ENCODE measurements at regions not wholly inside any gene's neighbourhood (a gene's known extent, or its start where the extent isn't known, plus 50 kb on each side); places are given as distances from the start of the nearest gene placed in this dataset.
"Not testable (repeated sequence)": the region's sequence is repeated elsewhere in the genome, so short reads cannot be mapped to it uniquely, and the experiment has no call there.

GRCh38 chr4:8674311-8674885 is 81.8 kb downstream of the CPZ start:
- Mint-ChIP-seq H3K9me3 (ENCODE audit: unreplicated experiment) (peaks cover 6% of the 10 kb centered on the region), H3K27ac (ENCODE audit: low read depth, unreplicated experiment) (no peak overlapping the region), H3K27me3 (ENCODE audit: insufficient read depth, unreplicated experiment) (peaks cover 24% of the 10 kb centered on the region), H3K36me3 (ENCODE audit: insufficient read depth, unreplicated experiment) (peaks cover 7% of the 10 kb centered on the region), H3K4me1 (ENCODE audit: insufficient read depth, unreplicated experiment) (no peaks in the 10 kb centered on the region), H3K4me3 (ENCODE audit: unreplicated experiment) (no peak overlapping the region)
- intact Hi-C loops (cut with micrococcal nuclease), result no loop called here
- ChIA-PET CTCF (interaction anchor here (0.6 to 1.1 kb wide), 3 partner anchors 67 to 1204 kb away, joined by 3 to 5 read pairs (median 4); no protein-coding TSS in a partner anchor), POLR2A (no interaction called here)
- DNase-seq (ENCODE audit: unreplicated experiment), result no peak
- no peak for TF ChIP-seq CTCF (IDR thresholded peaks at IDR 0.05; ENCODE audit: unreplicated experiment)
- no TSS peak for BruUV-seq (replicated peaks)

GRCh38 chr4:8673106-8673505 is 80.5 kb downstream of the CPZ start:
- H3K27ac Mint-ChIP-seq (ENCODE audit: low read depth, unreplicated experiment); DNase-seq (ENCODE audit: unreplicated experiment); H3K36me3 Mint-ChIP-seq (ENCODE audit: insufficient read depth, unreplicated experiment); POLR2A ChIA-PET; H3K9me3 Mint-ChIP-seq (ENCODE audit: unreplicated experiment); BruUV-seq (replicated peaks); H3K4me3 Mint-ChIP-seq (ENCODE audit: unreplicated experiment); intact Hi-C loops (cut with micrococcal nuclease); H3K4me1 Mint-ChIP-seq (ENCODE audit: insufficient read depth, unreplicated experiment); CTCF ChIA-PET: not testable (repeated sequence)
- peaks cover 36% of the 10 kb centered on the region for H3K27me3 Mint-ChIP-seq (ENCODE audit: insufficient read depth, unreplicated experiment)

GRCh38 chr4:8672486-8672885 is 79.9 kb downstream of the CPZ start:
- H3K36me3 Mint-ChIP-seq (ENCODE audit: insufficient read depth, unreplicated experiment), result peaks cover 7% of the 10 kb centered on the region
- peaks cover 13% of the 10 kb centered on the region for H3K9me3 Mint-ChIP-seq (ENCODE audit: unreplicated experiment)
- POLR2A ChIA-PET, result no interaction called here
- no peaks in the 10 kb centered on the region for H3K4me1 Mint-ChIP-seq (ENCODE audit: insufficient read depth, unreplicated experiment)
- H3K27me3 Mint-ChIP-seq (ENCODE audit: insufficient read depth, unreplicated experiment), result peaks cover 42% of the 10 kb centered on the region
- intact Hi-C loops (cut with micrococcal nuclease), result no loop called here
- H3K4me3 Mint-ChIP-seq (ENCODE audit: unreplicated experiment), result no peak overlapping the region
- TF ChIP-seq CTCF (IDR thresholded peaks at IDR 0.05; ENCODE audit: unreplicated experiment), result no peak
- no TSS peak for BruUV-seq (replicated peaks)
- no peak for DNase-seq (ENCODE audit: unreplicated experiment)
- H3K27ac Mint-ChIP-seq (ENCODE audit: low read depth, unreplicated experiment), result no peak overlapping the region
- CTCF ChIA-PET, result interaction anchor here (0.8 kb wide), 1 partner anchor 67 kb away, joined by 3 read pairs; no protein-coding TSS in a partner anchor

- no TSS peak for BruUV-seq (replicated peaks)
- H3K36me3 Mint-ChIP-seq (ENCODE audit: insufficient read depth, unreplicated experiment), result peaks cover 7% of the 10 kb centered on the region
- CTCF ChIA-PET, result interaction anchor here (0.5 to 0.8 kb wide), 2 partner anchors 66 to 1016 kb away, joined by 3 to 5 read pairs; no protein-coding TSS in a partner anchor
Measured at GRCh38 chr4:8671712-8672290, 79.2 kb downstream of the CPZ start.

More at GRCh38 chr4:8671712-8672290, 79.2 kb downstream of the CPZ start:
- H3K27me3 Mint-ChIP-seq (ENCODE audit: insufficient read depth, unreplicated experiment), result peaks cover 42% of the 10 kb centered on the region
- no peaks in the 10 kb centered on the region for H3K4me1 Mint-ChIP-seq (ENCODE audit: insufficient read depth, unreplicated experiment)
- TF ChIP-seq CTCF (IDR thresholded peaks at IDR 0.05; ENCODE audit: unreplicated experiment), result no peak
- H3K9me3 Mint-ChIP-seq (ENCODE audit: unreplicated experiment), result peaks cover 13% of the 10 kb centered on the region
- POLR2A ChIA-PET, result no interaction called here
- DNase-seq (ENCODE audit: unreplicated experiment), result no peak
- intact Hi-C loops (cut with micrococcal nuclease), result no loop called here
- H3K4me3 Mint-ChIP-seq (ENCODE audit: unreplicated experiment), result no peak overlapping the region
- H3K27ac Mint-ChIP-seq (ENCODE audit: low read depth, unreplicated experiment), result no peak overlapping the region

Data from MCF 10A (cell line).